GM12878 (cell line): ENCODE measurements at regions not wholly inside any gene's neighbourhood (a gene's known extent, or its start where the extent isn't known, plus 50 kb on each side); places are given as distances from the start of the nearest gene placed in this dataset.
A peak's percentile ranks its signal among the peaks of the same experiment; 100 is the strongest.

Source experiments
- ATF7 ChIP-seq: fragments of 450-650 bp; IDR thresholded peaks from 2 replicates; pipeline ENCODE4 v1.6.1; 2016; ENCODE audit warnings: low read depth, mild to moderate bottlenecking
- BRCA1 ChIP-seq: IDR thresholded peaks from 2 replicates; pipeline ENCODE4 v1.6.1; 2011; ENCODE audit warnings: low read depth, low read length, improper control_type of control experiment
- CREM ChIP-seq: IDR thresholded peaks from 2 replicates; pipeline ENCODE4 v1.6.1; 2014; ENCODE audit warnings: antibody characterized with exemption, low read depth
- DPF2 ChIP-seq: fragments of 450-650 bp; IDR thresholded peaks from 2 replicates; pipeline ENCODE4 v1.6.1; 2017; ENCODE audit warnings: mild to moderate bottlenecking
- EGR1 ChIP-seq, 2 experiments: IDR thresholded peaks; 1 replicate in 1 of 2; 2 replicates in 1 of 2; pipeline ENCODE4 v1.6.1; 2011 to 2012; ENCODE audit warnings: low read depth in 2 of 2, low read length in 2 of 2, borderline replicate concordance in 1 of 2, mild to moderate bottlenecking in 1 of 2, moderate library complexity in 1 of 2
- ESRRA ChIP-seq: IDR thresholded peaks from 2 replicates; pipeline ENCODE4 v1.6.1; 2012; ENCODE audit warnings: mild to moderate bottlenecking, low read length, improper control_type of control experiment
- GABPA ChIP-seq: IDR thresholded peaks from 2 replicates; pipeline ENCODE4 v1.6.1; 2014; ENCODE audit warnings: antibody characterized with exemption, low read depth, mild to moderate bottlenecking, inconsistent platforms
- HDAC6 ChIP-seq: fragments of 200-600 bp; sonication (generic); IDR thresholded peaks from one replicate; pipeline ENCODE4 v1.8.0; 2017; ENCODE audit warnings: antibody characterized with exemption; ENCODE audit not compliant: unreplicated experiment
- IKZF1 ChIP-seq: fragments of 450-650 bp; conservative IDR thresholded peaks from 2 replicates; pipeline ENCODE4 v1.6.1; 2017; ENCODE audit warnings: antibody characterized with exemption, mild to moderate bottlenecking
- IRF4 ChIP-seq: IDR thresholded peaks from 2 replicates; pipeline ENCODE4 v1.6.1; 2011; ENCODE audit warnings: low read depth, low read length
- PRDM15 ChIP-seq: fragments of 450-650 bp; formaldehyde crosslinking; IDR thresholded peaks from 2 replicates; pipeline ENCODE4 v1.4.0; 2020; ENCODE audit warnings: mild to moderate bottlenecking, moderate library complexity
- RB1 ChIP-seq: fragments of 450-650 bp; formaldehyde crosslinking; IDR thresholded peaks from 2 replicates; pipeline ENCODE4 v1.6.1; 2017; ENCODE audit warnings: mild to moderate bottlenecking, borderline replicate concordance
- REST ChIP-seq: IDR thresholded peaks from 2 replicates; pipeline ENCODE4 v1.6.1; 2012; ENCODE audit warnings: mild to moderate bottlenecking, low read depth, low read length
- RUNX3 ChIP-seq: IDR thresholded peaks from 2 replicates; pipeline ENCODE4 v1.6.1; 2012; ENCODE audit warnings: low read length, inconsistent platforms
- TCF12 ChIP-seq: IDR thresholded peaks from 2 replicates; pipeline ENCODE4 v1.6.1; 2011; ENCODE audit warnings: low read depth, mild to moderate bottlenecking, low read length
- USF1 ChIP-seq: IDR thresholded peaks from 2 replicates; pipeline ENCODE4 v1.6.1; 2011; ENCODE audit warnings: borderline replicate concordance, low read depth, mild to moderate bottlenecking, moderate library complexity, mixed read lengths, low read length; ENCODE audit not compliant: insufficient read depth; ENCODE audit errors: extremely low read length
- ZBTB11 ChIP-seq: fragments of 450-650 bp; formaldehyde crosslinking; IDR thresholded peaks from 2 replicates; pipeline ENCODE4 v1.5.0; 2022; ENCODE audit warnings: mild to moderate bottlenecking, missing genetic modification characterization
- ZZZ3 ChIP-seq: IDR thresholded peaks from 2 replicates; pipeline ENCODE4 v1.6.1; 2011; ENCODE audit warnings: low read depth; ENCODE audit not compliant: control insufficient read depth, insufficient read length

GRCh38 chr2:184444217-184444616 lies 154.1 kb upstream of the ZNF804A start (continued):
- TF ChIP-seq ZBTB11 (CRISPR knock-in tag), result no peak
- no peak for TF ChIP-seq RB1
- TF ChIP-seq ESRRA, result no peak
- TF ChIP-seq REST, result no peak
- no peak for TF ChIP-seq EGR1 (IDR thresholded peaks at IDR 0.05; ENCODE audit: borderline replicate concordance in 1 of 2, low read depth in 2 of 2, low read length in 2 of 2)
- TF ChIP-seq IKZF1, result peak; percentile 79
- peak; percentile 37; the same call in 1 of the 2 replicates for TF ChIP-seq IRF4
- TF ChIP-seq BRCA1, result no peak
- peak; percentile 44; the same call in 1 of the 2 replicates for TF ChIP-seq CREM
- no peak for TF ChIP-seq HDAC6
- TF ChIP-seq ATF7, result peak; percentile 68
- TF ChIP-seq GABPA, result 0 out of 2 replicates have a peak, but pooled peaks have one; percentile 43
- peak; percentile 93 for TF ChIP-seq TCF12
- no peak for TF ChIP-seq USF1
- TF ChIP-seq ZZZ3, result no peak
- TF ChIP-seq DPF2, result peak; percentile 86
- no peak for TF ChIP-seq PRDM15 (CRISPR knock-in tag)
- TF ChIP-seq RUNX3, result peak; percentile 50; the same call in 1 of the 2 replicates
